Loucy (cell line): ENCODE measurements at regions not wholly inside any gene's neighbourhood (a gene's known extent, or its start where the extent isn't known, plus 50 kb on each side); places are given as distances from the start of the nearest gene placed in this dataset.

Experiments used
- EZH2phosphoT487 ChIP-seq: fragments of 200-600 bp; IDR thresholded peaks from 2 replicates; pipeline ENCODE4 v1.6.1; 2018; ENCODE audit warnings: antibody characterized with exemption, mild to moderate bottlenecking, moderate library complexity, borderline replicate concordance
- TF ChIP-seq, protein P1 (sequence below): fragments of 200-600 bp; sonication (generic); conservative IDR thresholded peaks from 2 replicates; pipeline ENCODE4 v1.5.1; 2014; ENCODE audit warnings: mild to moderate bottlenecking, antibody characterized with exemption, low read length

DNA sequence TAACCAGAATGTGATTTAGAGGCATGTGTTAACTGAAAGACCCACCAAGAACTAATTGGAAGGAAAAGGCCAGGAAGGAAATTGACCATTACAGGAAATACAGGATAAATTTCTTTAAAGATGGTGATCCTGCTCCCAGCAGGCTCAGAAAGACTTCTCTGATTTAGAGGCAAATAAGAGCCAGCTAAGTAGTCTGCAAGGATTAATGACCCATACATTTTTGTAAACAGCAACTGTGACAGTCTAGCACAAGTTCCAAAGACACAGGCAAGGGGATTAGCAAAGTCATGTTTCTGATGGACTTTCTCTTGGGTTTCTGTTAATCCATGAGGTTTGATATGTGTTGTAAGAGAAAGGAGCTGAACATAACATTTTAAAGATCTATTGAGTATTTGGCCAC, 425.0 kb downstream of the HTR7 start:
- TF ChIP-seq, protein P1, sequence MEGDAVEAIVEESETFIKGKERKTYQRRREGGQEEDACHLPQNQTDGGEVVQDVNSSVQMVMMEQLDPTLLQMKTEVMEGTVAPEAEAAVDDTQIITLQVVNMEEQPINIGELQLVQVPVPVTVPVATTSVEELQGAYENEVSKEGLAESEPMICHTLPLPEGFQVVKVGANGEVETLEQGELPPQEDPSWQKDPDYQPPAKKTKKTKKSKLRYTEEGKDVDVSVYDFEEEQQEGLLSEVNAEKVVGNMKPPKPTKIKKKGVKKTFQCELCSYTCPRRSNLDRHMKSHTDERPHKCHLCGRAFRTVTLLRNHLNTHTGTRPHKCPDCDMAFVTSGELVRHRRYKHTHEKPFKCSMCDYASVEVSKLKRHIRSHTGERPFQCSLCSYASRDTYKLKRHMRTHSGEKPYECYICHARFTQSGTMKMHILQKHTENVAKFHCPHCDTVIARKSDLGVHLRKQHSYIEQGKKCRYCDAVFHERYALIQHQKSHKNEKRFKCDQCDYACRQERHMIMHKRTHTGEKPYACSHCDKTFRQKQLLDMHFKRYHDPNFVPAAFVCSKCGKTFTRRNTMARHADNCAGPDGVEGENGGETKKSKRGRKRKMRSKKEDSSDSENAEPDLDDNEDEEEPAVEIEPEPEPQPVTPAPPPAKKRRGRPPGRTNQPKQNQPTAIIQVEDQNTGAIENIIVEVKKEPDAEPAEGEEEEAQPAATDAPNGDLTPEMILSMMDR = no peak
- no peak for TF ChIP-seq EZH2phosphoT487
